Left lung (tissue), 4 donors: ENCODE measurements at regions not wholly inside any gene's neighbourhood (a gene's known extent, or its start where the extent isn't known, plus 50 kb on each side); places are given as distances from the start of the nearest gene placed in this dataset.

Source experiments
- ATAC-seq: fragments of 200-7000 bp; cut with Tn5 transposase; one replicate; pipeline ENCODE4 v1.9.1; 2020; ENCODE audit warnings: moderate library complexity
- DNase-seq, 4 donors: peaks; one replicate each; pipeline ENCODE4 v3.0.0-alpha.2; 2013 to 2020
- H3K27ac ChIP-seq, 2 donors: fragments of 200-600 bp; sonication (generic) in 1 of 2; one replicate each; pipeline versions ENCODE4 v1.5.0 to v1.8.0; 2020 to 2021
- H3K27me3 ChIP-seq, 2 donors: fragments of 200-600 bp; sonication (generic) in 1 of 2; one replicate each; pipeline versions ENCODE4 v1.5.0 to v1.8.0; 2020 to 2021
- H3K36me3 ChIP-seq, 2 donors: fragments of 200-600 bp; sonication (generic) in 1 of 2; one replicate each; pipeline versions ENCODE4 v1.5.0 to v1.8.0; 2020 to 2021
- H3K4me1 ChIP-seq, 2 donors: fragments of 200-600 bp; one replicate each; pipeline ENCODE4 v1.8.0; 2021
- H3K4me3 ChIP-seq, 2 donors: fragments of 200-600 bp; sonication (generic) in 1 of 2; one replicate each; pipeline versions ENCODE4 v1.5.0 to v1.8.0; 2020 to 2021; ENCODE audit warnings: mild to moderate bottlenecking in 1 of 2
- H3K9me3 ChIP-seq, 2 donors: fragments of 200-600 bp; sonication (generic) in 1 of 2; one replicate each; pipeline versions ENCODE4 v1.5.0 to v1.8.0; 2020 to 2021
- CTCF ChIP-seq, 2 donors: fragments of 200-600 bp; sonication (generic) in 1 of 2; IDR thresholded peaks; one replicate each; pipeline versions ENCODE4 v1.5.0 to v1.8.0; 2021; ENCODE audit warnings: antibody characterized with exemption in 2 of 2
- intact Hi-C, 2 donors: fragments of 100-400 bp; cut with DNase I; formaldehyde crosslinking; loops; one replicate each; pipeline versions ENCODE4 v1.11.2 to v1.14.2; 2022
- donor health status: DM: no; HTN: yes; CAD: no.
- donor health status: DM: no; HTN: no; CAD: no.

DNA sequence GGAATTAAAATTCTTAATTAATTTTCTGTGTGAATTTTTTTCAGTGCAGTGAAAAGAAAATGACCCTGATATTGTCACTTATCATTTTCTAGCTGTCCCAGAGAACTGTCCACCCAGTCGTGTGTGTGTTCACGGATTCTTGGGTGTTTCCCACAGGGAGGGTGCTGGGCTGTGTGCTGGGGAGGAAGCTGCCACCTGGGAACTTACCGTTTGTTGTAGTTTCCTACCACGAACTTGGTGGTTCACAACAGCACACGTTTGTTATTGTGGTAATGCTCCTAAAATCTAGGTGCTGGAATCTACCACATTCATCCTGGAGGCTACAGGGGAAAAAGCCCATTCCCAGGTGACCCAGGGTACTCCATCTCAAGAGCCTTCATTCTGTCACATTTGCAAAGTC, 276.1 kb downstream of the GLRX3 start:
- Histone ChIP-seq H3K9me3 (no peaks in the 10 kb centered on the region), H3K36me3 (no peaks in the 10 kb centered on the region), H3K27ac (no peak overlapping the region), H3K27me3 (no peaks in the 10 kb centered on the region), H3K4me3 (no peak overlapping the region), H3K4me1 (no peaks in the 10 kb centered on the region)
- ATAC-seq = peak; percentile 14
- TF ChIP-seq CTCF (IDR thresholded peaks at IDR 0.05) = no peak
- intact Hi-C loops = no loop called here
- DNase-seq = no peak

DNA sequence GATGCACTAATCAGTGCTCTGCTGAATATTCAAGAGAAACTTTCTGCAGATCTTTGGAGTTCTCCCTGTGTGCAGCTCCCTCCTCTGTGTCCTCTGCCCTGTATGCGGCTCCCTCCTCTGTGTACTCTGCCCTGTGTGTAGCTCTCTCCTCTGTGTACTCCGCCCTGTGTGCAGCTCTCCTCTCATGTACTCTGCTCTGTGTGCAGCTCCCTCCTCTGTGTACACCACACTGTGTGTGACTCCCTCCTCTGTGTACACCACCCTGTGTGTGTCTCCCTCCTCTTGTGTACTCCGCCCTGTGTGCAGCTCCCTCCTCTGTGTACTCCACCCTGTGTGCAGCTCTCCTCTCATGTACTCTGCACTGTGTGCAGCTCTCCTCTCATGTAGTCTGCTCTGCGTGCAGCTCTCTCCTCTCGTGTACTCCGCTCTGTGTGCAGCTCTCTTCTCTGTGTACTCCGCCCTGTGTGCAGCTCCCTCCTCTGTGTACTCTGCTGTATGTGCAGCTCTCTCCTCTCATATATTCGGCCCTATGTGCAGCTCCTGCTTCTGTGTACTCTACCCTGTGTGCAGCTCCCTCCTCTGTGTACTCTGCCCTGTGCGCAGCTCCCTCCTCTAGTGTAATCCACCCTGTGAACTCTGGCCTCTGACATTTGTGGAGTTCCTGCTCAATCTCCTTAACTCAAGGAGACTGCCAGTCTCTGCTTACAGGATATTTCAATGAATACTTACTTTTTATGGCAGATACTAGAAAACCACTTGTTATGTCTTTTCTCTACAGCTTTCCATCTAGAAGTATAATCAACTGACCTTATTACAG, 280.4 kb downstream of the GLRX3 start:
- DNase-seq = no peak
- no peak for ATAC-seq
- H3K4me3 ChIP-seq = no peak overlapping the region
- no peaks in the 10 kb centered on the region for H3K27me3 ChIP-seq
- no peaks in the 10 kb centered on the region for H3K9me3 ChIP-seq
- no peak overlapping the region for H3K27ac ChIP-seq
- no peaks in the 10 kb centered on the region for H3K36me3 ChIP-seq
- no peaks in the 10 kb centered on the region for H3K4me1 ChIP-seq
- intact Hi-C loops = no loop called here
- TF ChIP-seq CTCF (IDR thresholded peaks at IDR 0.05) = no peak

GRCh38 chr10:130418731-130419130, 282.5 kb downstream of the GLRX3 start:
- intact Hi-C loops = no loop called here

DNA sequence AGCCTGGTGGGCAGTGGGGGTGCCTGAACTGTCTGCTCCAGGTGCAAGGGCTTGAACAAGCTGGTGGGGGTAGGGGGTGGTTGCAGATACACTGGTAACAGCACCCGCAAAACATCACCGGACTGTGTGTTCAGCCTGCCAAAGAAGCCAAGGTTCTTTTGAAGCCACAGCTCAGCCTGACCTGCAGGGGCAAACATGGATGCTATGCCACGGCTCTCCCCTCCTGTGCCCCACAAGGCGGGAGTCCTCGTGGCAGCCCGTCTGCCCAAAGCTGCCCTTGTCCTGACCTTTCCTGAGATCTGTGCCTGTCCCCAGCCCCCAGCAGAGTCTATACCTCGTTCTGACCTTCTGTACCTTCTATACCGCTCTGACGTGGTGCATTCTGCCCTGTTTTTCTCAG, 285.7 kb downstream of the GLRX3 start:
- ATAC-seq (no peak), DNase-seq (no peak)
- Histone ChIP-seq H3K9me3 (no peaks in the 10 kb centered on the region), H3K36me3 (no peaks in the 10 kb centered on the region), H3K4me1 (no peaks in the 10 kb centered on the region), H3K27me3 (no peaks in the 10 kb centered on the region), H3K27ac (no peak overlapping the region), H3K4me3 (no peak overlapping the region)
- intact Hi-C loops = no loop called here
- TF ChIP-seq CTCF (IDR thresholded peaks at IDR 0.05) = no peak

More at GRCh38 chr10:130418731-130419130, 282.5 kb downstream of the GLRX3 start:
- DNase-seq (no peak), ATAC-seq (no peak)
- no peaks in the 10 kb centered on the region for H3K4me1 ChIP-seq
- no peaks in the 10 kb centered on the region for H3K27me3 ChIP-seq
- no peaks in the 10 kb centered on the region for H3K36me3 ChIP-seq
- TF ChIP-seq CTCF (IDR thresholded peaks at IDR 0.05) = no peak
- no peak overlapping the region for H3K27ac ChIP-seq
- no peaks in the 10 kb centered on the region for H3K9me3 ChIP-seq
- no peak overlapping the region for H3K4me3 ChIP-seq

DNA sequence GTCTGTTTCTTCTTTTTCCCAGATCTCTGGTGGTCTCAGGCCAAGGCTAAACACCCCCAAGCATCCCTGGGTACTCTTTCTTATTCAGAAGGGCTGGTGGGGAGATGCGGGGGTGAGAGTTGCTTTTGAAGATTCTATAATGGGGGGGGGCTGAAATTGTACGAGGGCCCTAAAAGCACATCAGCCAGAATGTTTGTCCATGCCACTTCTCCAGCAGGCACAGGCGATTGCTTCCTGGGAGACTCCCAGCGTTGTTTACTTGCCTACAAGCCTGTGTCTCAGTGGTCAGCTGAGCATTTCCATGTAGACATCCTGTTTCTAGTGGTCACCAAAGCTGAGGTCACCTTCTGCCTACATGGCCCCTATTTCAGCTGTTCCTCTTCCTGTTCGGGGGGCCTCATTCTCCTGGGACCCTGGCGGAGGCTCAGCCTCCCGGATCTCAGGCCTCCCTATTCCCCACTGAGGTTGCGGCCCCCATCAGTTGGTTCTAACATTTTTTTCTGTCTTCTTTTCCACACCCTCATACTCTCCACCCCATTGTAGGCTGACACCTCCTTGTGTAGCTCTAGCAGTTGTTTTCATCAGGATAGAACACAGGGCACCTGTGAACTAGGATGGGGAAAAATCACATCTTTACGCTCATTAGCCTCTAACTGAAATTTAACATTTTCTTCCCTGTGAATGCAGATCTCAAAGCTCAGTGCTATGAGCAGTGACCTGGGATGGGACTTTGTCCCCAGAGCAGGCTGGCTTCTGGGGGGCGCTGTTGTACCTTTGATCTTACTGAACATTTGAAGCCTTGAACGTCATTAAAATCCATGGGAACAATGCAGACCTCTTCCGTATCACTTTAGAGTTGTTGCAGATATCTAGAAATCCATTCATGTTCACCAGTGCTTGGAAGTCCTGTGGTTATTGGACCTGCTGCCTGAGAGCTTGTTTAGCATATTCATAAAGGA, 286.5 kb downstream of the GLRX3 start:
- no peaks in the 10 kb centered on the region for H3K4me1 ChIP-seq
- no peaks in the 10 kb centered on the region for H3K27me3 ChIP-seq
- no peak for ATAC-seq
- no peak overlapping the region for H3K4me3 ChIP-seq
- intact Hi-C loops = no loop called here
- no peak for TF ChIP-seq CTCF (IDR thresholded peaks at IDR 0.05)
- no peak overlapping the region for H3K27ac ChIP-seq
- no peaks in the 10 kb centered on the region for H3K9me3 ChIP-seq
- DNase-seq = no peak
- H3K36me3 ChIP-seq = no peaks in the 10 kb centered on the region
